ENCODE measurements at regions not wholly inside any gene's neighbourhood (a gene's known extent, or its start where the extent isn't known, plus 50 kb on each side); places are given as distances from the start of the nearest gene placed in this dataset.

DNA sequence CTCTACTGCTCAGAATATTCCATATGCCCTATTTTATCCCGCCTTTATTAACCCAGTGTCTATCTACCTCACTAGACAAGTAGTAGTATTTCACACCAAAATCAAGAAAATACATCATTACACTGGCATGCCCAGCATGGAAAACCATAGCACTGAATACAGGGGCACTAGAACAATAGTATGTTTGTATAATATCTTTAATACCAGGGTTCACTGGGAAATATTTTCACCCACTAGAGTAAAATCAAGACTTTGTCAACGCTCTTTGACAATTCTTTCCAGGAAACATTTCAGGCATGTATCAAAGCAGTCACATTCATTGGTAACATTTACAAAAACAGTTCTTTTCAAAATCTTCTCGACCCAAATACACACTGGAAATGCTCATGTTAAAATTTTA, 119.3 kb upstream of the BEND6 start:
- DNase-seq (no peak), ATAC-seq (ENCODE audit: insufficient read depth, low FRiP score) (no peak)
- H3K9me3 ChIP-seq (ENCODE audit: control insufficient read depth in 4 of 4, insufficient read depth in 3 of 4, low read length in 3 of 4), result no peaks in the 10 kb centered on the region
- H3K9ac ChIP-seq (ENCODE audit: insufficient read depth in 1 of 2, low read length in 2 of 2), result no peak overlapping the region
- H3K27ac ChIP-seq (ENCODE audit: low read depth in 1 of 2, low read length in 1 of 2), result peak overlapping the region in 1 of 2 donors; percentile 16
- H3K27me3 ChIP-seq (ENCODE audit: control insufficient read depth in 3 of 3, insufficient read depth in 3 of 3, low read length in 2 of 3), result peaks cover 0 to 5% (median 0%) of the 10 kb centered on the region in 3 donors
- TF ChIP-seq, protein P1, sequence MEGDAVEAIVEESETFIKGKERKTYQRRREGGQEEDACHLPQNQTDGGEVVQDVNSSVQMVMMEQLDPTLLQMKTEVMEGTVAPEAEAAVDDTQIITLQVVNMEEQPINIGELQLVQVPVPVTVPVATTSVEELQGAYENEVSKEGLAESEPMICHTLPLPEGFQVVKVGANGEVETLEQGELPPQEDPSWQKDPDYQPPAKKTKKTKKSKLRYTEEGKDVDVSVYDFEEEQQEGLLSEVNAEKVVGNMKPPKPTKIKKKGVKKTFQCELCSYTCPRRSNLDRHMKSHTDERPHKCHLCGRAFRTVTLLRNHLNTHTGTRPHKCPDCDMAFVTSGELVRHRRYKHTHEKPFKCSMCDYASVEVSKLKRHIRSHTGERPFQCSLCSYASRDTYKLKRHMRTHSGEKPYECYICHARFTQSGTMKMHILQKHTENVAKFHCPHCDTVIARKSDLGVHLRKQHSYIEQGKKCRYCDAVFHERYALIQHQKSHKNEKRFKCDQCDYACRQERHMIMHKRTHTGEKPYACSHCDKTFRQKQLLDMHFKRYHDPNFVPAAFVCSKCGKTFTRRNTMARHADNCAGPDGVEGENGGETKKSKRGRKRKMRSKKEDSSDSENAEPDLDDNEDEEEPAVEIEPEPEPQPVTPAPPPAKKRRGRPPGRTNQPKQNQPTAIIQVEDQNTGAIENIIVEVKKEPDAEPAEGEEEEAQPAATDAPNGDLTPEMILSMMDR (IDR thresholded peaks at IDR 0.05; ENCODE audit: control extremely low read depth, extremely low read depth), result no peak
- H3K4me3 ChIP-seq, result no peak overlapping the region
- peaks cover 0 to 25% (median 0%) of the 10 kb centered on the region in 5 donors for H3K4me1 ChIP-seq (ENCODE audit: control insufficient read depth in 5 of 5, insufficient read depth in 5 of 5, low read length in 5 of 5)
- 84 to 88% methylated on average over 3 of the region's 3 CpGs for WGBS, 2 donors
- no peaks in the 10 kb centered on the region for H3K36me3 ChIP-seq (ENCODE audit: control insufficient read depth in 4 of 4, insufficient read depth in 4 of 4, low read length in 4 of 4)

DNA sequence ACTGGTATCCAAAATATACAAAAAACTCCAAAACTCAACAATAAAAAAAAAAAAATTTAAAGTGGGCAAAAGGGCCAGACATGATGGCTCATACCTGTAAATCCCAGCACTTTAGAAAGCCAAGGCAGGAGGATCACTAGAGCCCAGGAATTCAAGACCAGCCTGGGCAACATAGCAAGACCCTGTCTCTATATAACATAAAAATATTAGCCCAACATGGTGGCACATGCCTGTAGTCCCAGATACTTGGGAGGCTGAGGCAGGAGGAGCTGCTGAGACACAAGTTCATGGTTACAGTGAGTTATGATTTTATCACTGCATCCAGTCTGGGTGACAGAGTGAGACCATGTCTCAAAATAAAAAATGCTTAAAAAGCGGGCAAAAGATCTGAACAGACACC, 121.0 kb upstream of the BEND6 start:
- TF ChIP-seq, protein P1 (IDR thresholded peaks at IDR 0.05; ENCODE audit: control extremely low read depth, extremely low read depth), result no peak
- Histone ChIP-seq H3K36me3 (ENCODE audit: control insufficient read depth in 4 of 4, insufficient read depth in 4 of 4, low read length in 4 of 4) (no peaks in the 10 kb centered on the region), H3K9me3 (ENCODE audit: control insufficient read depth in 4 of 4, insufficient read depth in 3 of 4, low read length in 3 of 4) (no peaks in the 10 kb centered on the region), H3K4me3 (no peak overlapping the region), H3K4me1 (ENCODE audit: control insufficient read depth in 5 of 5, insufficient read depth in 5 of 5, low read length in 5 of 5) (peaks cover 0 to 25% (median 0%) of the 10 kb centered on the region in 5 donors), H3K27me3 (ENCODE audit: control insufficient read depth in 3 of 3, insufficient read depth in 3 of 3, low read length in 2 of 3) (peaks cover 0 to 2% (median 0%) of the 10 kb centered on the region in 3 donors), H3K9ac (ENCODE audit: insufficient read depth in 1 of 2, low read length in 2 of 2) (no peak overlapping the region), H3K27ac (ENCODE audit: low read depth in 1 of 2, low read length in 1 of 2) (peak overlapping the region in 1 of 2 donors; percentile 72)
- WGBS, 2 donors, result 96 to 100% methylated on average over 1 of the region's 1 CpG
- ATAC-seq (ENCODE audit: insufficient read depth, low FRiP score), result no peak
- no peak for DNase-seq

DNA sequence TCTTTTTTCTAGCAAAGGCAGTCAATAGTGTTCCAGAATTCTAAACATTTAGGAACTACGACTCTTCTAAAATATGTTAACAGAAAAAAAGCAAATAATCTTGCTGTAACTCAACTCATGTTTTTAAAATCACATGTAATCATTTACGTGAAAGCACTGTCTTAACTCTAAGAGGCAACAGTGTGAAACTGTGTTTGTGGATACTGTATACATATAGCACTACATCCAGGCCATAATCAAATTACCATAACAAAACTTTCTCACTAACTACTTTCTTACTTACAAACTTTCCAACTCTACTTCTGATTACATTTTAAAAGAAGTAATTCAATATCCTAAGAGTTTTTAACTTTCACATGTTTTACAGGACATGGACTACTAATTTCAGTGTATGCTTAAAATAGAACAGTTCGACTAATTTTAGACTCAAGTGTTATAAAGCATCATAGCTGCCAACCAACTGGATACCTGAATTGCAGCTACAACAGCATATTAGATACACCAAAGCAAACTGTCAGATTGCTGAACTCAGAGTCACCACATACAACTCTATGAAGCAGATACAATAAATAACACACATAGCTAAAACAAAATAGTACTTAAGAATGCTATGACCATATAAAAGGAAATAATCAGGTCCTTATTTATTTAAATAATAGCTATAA, 121.6 kb upstream of the BEND6 start:
- ATAC-seq (ENCODE audit: insufficient read depth, low FRiP score) (no peak), DNase-seq (no peak)
- no peaks in the 10 kb centered on the region for H3K36me3 ChIP-seq (ENCODE audit: control insufficient read depth in 4 of 4, insufficient read depth in 4 of 4, low read length in 4 of 4)
- no peaks in the 10 kb centered on the region for H3K27me3 ChIP-seq (ENCODE audit: control insufficient read depth in 3 of 3, insufficient read depth in 3 of 3, low read length in 2 of 3)
- peaks cover 0 to 28% (median 0%) of the 10 kb centered on the region in 5 donors for H3K4me1 ChIP-seq (ENCODE audit: control insufficient read depth in 5 of 5, insufficient read depth in 5 of 5, low read length in 5 of 5)
- TF ChIP-seq, protein P1 (IDR thresholded peaks at IDR 0.05; ENCODE audit: control extremely low read depth, extremely low read depth), result no peak
- peak overlapping the region in 1 of 2 donors; percentile 75 for H3K27ac ChIP-seq (ENCODE audit: low read depth in 1 of 2, low read length in 1 of 2)
- WGBS, 2 donors, result 70 to 84% methylated on average over 3 of the region's 3 CpGs
- H3K9ac ChIP-seq (ENCODE audit: insufficient read depth in 1 of 2, low read length in 2 of 2), result no peak overlapping the region
- no peak overlapping the region for H3K4me3 ChIP-seq
- H3K9me3 ChIP-seq (ENCODE audit: control insufficient read depth in 4 of 4, insufficient read depth in 3 of 4, low read length in 3 of 4), result no peaks in the 10 kb centered on the region
